HG03432 (cell line): ENCODE measurements at regions not wholly inside any gene's neighbourhood (a gene's known extent, or its start where the extent isn't known, plus 50 kb on each side); places are given as distances from the start of the nearest gene placed in this dataset.
"Not testable (repeated sequence)": the region's sequence is repeated elsewhere in the genome, so short reads cannot be mapped to it uniquely, and the experiment has no call there.

ENCODE experiments used
- ATAC-seq: cut with Tn5 transposase; IDR thresholded peaks from one replicate; pipeline ENCODE4 v1.9.1; 2021; ENCODE audit warnings: mild to moderate bottlenecking, moderate library complexity; ENCODE audit not compliant: unreplicated experiment

DNA sequence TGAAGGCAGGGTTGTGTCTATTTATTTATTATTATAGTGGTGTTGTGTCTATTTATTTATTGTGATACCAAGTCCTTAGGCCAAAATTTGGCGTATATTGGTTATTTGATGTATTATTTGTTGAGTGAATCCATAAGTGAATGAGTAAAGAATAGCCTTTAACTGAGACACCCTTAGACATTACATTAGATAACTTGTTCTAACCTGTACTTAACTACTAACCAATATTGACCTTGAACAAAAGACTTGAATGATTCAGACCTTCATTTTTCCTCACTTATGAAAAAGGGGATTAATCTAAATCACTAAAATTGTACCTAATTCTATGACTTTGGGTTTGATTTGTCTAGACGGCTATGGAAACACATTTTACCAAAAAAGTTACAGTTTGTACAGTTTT lies 370.5 kb downstream of the JRKL start:
- ATAC-seq = no peak

- no peak for ATAC-seq
Measured at GRCh38 chr11:96760815-96761214, 371.0 kb downstream of the JRKL start.

DNA sequence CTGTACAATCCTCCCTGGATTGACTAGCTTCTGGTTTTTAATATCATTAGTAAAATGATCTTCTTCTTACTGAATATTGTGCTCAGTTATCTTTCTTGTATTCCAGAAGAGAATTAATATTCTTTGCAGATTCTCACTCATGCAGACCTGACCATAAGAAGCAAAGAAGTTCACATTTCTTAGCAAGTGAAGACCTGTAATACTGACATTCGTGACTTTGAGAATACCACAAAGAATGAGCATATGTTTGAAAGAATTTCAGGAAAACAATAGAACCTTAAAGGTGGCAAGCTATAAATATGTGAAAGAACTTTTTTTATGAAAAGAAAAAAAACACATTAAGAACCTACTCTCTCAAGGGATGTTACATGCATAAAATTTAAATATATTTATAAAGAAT lies 371.6 kb downstream of the JRKL start:
- no peak for ATAC-seq

- ATAC-seq = no peak
Measured at GRCh38 chr11:96763244-96763643, 373.4 kb downstream of the JRKL start.

GRCh38 chr11:96778272-96778671 lies 388.5 kb downstream of the JRKL start:
- no peak for ATAC-seq

DNA sequence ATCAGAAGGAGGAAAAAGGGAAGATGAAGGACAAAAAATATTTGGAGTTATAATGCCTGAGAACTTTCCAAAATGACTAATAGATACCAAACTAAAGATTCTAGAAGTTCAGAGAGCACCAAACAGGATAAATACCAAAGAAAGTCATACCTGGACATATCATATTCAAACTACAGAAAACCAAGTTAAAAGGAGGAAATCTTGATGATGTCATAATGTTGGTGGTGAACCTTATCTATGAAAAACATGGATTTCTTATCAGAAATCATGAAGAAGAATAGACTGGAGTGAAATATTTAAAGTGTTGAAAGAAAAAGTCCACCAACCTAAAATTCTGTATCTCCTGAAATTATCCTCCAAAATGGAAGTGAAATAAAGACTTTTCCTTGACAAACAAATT lies 389.2 kb downstream of the JRKL start:
- no peak for ATAC-seq

DNA sequence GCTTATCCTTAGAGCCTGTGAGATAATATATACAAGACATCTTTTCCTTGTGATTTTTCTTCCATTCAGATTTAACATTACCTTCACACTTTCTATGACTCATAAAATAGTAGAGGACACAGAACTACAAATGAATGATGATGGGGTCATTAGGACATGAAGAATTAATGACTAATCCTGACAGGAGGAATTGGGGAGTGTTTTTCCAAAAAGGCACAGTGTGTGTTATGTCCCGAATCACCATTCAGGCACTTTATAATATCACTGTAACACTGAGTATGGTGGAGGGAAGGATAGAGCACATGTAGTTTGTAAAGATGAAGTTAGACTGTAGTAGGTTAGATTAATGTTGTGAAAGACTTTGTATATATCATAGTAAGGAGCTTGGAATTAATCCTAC lies 391.3 kb downstream of the JRKL start:
- no peak for ATAC-seq

DNA sequence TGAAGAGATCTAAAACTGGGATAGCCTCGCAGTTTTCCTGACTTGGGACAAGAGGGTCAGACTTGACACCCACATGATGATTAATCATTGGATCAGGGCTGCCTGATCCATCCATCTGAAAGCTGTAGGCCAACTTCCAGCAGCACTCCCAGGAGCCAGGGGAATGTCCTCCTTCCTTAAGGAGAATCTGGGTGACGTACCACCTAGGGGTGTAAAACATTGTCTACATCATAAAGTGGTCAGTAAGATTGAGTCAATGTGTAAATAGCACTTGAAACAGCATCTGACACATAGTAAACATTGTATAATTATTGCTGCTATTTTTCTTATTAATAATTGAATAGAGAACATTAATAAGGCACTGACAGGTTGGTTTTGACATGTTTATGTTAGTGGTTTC lies 392.8 kb downstream of the JRKL start:
- no peak for ATAC-seq

DNA sequence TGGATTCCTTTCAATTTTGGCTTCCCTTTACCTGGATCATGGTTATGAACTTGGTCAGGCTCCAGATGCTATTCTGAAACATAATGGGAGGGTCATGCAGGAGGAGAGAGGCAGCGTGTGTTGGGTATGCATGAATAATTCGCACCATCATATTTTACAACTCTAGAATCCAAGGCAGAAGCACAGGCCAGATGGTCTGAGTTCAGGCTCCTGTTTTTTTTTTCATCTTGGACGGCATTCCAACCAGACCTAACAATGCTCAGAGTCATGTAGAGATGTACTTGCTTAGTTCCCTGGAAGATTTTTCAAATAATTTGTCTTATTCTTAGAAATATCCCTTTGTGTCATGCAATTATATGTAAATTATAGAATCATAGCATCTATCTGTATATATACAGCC lies 393.5 kb downstream of the JRKL start:
- ATAC-seq = no peak

DNA sequence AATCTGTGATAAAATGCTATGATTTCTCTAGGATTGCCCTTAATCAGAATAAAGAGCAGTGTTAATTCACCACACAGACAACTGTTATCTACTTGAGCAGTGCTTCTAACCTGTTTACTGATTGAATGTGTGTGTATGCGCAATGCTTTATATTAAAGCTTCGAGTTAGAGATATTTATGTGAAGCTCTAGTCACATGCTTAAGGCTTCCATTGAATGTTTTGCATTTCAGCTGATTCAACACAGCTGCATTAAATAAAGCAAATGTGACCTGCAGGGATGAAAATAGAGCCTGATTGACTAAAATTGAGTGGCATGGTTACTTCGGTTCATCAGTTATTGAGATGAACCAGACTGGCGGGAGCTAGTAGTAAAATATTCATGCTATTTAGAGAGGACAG lies 395.3 kb downstream of the JRKL start:
- ATAC-seq = no peak

GRCh38 chr11:96794152-96794551 lies 404.3 kb downstream of the JRKL start:
- ATAC-seq = no peak

DNA sequence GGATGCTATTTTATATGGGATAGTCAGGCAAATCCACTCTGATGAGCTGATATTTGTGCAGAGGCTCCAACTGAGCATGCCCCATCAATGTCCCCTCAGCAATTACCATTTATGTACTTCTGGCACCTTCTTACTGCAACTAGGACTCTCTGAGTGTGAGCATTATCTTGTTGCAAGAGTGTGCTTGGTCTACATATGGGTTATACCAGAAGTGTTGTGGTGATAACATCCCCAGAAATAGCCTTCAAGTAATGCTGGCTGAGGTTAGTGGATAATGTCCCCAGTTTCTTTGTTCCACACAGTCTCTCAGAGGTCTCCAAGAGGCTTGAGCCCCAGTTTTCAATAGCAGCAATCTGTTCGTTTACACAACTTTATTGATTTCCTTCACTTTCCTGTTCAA lies 408.6 kb downstream of the JRKL start:
- no peak for ATAC-seq

- no peak for ATAC-seq
Measured at GRCh38 chr11:96815236-96815635, 425.4 kb downstream of the JRKL start.

DNA sequence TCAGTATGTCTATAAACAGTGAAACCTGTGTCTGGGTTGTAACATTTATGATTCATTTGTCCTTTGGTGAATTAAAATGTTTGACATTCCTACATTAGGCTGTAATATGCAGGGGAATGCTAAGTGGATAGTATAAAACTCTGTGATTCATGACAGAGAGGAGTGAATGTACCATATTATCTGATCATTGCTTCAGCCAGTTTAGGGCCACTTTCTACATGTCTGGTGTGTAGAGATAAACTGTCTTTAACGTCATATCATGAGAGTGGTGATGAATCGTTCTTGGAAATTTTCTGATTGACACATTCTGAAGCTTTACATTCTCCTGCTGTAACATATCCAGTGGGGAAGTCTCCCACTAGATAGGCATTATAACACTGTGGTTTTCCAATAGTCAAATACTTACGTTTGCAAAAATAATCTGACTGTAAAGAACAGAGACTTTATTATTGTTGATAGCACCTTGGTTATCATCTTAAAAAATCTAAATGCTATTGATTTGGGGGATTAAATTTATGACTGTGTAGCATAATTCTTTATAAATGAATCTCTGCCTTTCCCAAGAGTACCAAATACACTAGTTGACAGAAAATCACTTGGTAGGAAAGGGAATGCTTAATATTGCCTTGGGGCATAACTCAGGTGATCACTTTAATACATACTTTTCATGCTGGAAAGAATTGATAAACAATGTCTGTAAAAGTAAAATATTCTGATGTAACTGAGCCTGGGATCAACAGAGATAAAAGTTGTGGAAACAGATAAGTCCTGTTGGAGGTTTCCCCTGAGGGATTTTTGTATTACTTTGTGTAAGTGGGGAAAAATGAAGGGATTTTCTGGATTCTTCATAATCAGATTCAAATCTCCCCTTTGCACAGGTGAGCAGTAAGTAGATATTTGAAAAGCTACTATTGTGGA lies 427.9 kb downstream of the JRKL start:
- no peak for ATAC-seq

DNA sequence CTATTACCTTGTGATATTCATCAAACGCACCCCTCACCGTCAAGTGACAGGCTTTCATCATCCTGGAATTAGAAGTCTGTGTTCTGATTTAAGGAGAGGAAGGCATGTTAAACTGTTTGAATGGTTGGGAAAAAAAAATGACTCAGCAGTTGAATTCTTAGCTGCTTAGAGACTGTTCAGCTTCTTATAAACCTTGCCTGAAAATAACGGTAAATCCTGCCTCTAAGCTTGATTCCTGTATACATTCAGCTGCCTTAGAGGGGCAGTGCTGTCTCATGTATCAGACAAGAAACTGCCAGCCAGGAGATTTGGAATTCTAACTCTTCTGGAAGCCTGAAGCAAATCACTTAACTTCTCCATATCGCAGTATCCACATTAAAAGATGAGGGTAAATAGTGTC lies 437.4 kb downstream of the JRKL start:
- no peak for ATAC-seq

DNA sequence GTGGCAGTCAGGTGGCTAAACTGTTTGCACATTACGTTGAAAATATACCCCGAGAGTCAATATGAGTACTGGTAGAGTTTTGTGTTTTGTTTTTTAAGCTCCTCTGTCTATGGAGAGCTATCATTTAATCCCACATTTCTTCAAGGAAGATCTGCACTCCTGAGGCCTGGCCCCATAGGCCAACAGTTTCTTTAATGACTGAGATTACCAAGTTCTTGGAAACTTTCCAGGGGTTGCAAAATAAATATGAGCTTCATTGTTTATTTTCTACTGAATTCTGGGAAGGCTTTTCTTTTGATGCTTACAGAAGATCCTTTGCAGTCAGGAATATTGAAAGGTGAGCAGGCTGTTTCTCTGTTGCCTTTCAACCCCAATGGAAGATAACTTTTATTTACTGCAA lies 452.0 kb downstream of the JRKL start:
- no peak for ATAC-seq

DNA sequence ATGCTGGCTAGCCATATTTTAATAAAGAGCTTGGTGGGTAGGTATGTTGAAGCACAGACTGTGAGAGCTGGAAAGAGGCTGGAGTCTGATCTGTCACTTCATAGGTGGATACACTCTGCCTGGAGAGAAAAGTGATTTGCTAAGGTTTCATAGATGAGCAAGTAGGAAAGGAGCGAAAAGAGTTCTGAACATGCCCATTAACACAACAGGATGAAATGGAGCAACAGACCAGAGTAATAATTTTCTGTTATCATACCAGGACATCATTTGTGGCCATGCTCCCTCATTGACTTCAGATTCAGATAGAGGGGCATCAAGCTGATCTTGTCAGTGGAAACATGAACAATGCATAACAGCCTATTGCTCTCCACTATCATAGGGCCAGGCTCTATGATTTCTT lies 452.9 kb downstream of the JRKL start:
- no peak for ATAC-seq

DNA sequence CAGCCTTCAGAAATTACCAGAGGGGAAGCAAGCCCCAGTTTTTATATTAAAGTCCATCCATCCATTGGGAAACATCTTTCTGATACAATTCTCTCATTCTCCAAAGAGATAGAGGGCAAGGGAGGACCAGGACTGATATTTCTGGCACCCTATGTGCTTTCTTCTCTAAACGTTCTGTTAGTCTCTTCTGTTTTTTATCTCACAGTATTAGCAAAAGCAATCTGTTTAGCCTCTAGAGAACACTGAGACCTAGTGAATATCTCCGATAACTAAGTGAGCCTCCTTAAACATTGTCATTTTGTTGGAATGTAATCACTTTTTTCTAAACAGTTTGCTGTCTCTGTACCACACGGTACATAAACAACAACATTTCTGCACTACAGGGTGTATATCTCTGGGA lies 464.6 kb downstream of the JRKL start:
- ATAC-seq = no peak

DNA sequence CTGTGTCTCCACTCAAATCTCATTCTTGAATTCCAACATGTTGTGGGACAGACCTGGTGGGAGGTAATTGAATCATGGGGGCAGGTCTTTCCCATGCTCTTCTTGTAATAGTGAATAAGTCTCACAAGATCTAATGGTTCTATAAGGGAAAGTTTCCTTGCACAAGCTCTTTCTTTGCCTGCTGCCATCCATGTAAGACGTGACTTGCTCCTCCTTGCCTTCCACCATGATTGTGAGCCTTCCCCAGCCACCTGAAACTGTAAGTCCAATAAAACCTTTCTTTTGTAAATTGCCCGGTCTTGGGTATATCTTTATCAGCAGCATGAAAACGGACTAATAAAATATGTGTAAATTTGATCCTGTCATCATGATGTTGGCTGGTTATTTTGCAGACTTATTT lies 471.9 kb downstream of the JRKL start:
- ATAC-seq = not testable (repeated sequence)

- ATAC-seq = no peak
Measured at GRCh38 chr11:96863520-96863919, 473.7 kb downstream of the JRKL start.

GRCh38 chr11:96865020-96865419 lies 475.2 kb downstream of the JRKL start:
- no peak for ATAC-seq

DNA sequence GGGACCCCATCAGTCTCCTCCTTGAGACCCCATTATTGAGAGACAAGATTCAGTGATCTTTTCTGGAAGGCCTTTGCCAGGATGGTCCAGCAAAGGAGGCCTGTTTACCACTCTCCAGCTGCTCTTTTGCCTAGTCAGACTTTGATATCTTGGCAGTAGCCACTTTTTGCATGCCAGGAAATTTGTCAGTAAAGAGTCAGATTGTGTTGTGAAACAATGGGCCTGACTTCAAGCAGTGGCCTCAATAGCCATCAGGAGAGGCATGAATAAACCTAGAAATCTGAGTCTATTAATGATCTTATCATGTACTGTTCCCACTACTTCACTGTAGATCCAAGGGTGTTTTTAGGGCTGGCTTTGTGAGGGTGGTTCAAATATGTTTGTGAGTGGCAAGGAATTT lies 479.4 kb downstream of the JRKL start:
- no peak for ATAC-seq

DNA sequence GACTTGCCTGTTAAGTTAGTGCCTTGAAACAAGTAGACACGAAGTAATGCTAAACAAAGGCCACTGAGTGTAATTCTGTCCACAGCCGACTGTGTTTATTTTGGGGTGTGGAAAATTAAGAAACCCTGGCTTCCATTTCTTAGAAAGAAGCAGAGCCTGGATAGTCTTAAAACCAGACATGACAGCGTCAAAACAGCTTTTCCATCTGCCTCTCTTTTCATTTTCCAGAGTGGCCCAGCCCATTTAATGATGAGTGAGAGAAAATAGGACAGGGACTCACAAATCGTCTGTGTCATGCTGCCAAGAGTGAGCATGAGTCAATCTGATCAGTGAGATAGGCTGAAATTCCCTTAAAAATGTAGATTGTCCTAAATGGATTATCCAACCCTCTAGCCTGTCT lies 485.9 kb downstream of the JRKL start:
- no peak for ATAC-seq
